HEK293 (cell line): ENCODE measurements at regions not wholly inside any gene's neighbourhood (a gene's known extent, or its start where the extent isn't known, plus 50 kb on each side); places are given as distances from the start of the nearest gene placed in this dataset.

Experiments
- CTCF ChIA-PET: fragments of 350-600 bp; formaldehyde crosslinking; extraction: SDS; loops from one replicate; lab custom pipeline; 2021; ENCODE audit warnings: antibody characterized with exemption; lab: Yijun Ruan, JAX
- POLR2A ChIA-PET: fragments of 300-600 bp; formaldehyde crosslinking; extraction: SDS; loops from one replicate; lab custom pipeline; 2020; ENCODE audit warnings: antibody characterized with exemption, inconsistent platforms; lab: Yijun Ruan, JAX
- H3K27ac ChIP-seq: fragments of 200-500 bp; sonication (Bioruptor generic); 2 replicates; pipeline ENCODE4 v1.5.1; 2014; ENCODE audit warnings: low read depth, low read length, control low read depth, inconsistent platforms; ENCODE audit errors: extremely low read depth
- H3K36me3 ChIP-seq, 2 experiments: fragments of 200-500 bp in 1 of 2; sonication (Bioruptor generic) in 1 of 2; 1 replicate in 1 of 2; 2 replicates in 1 of 2; pipeline ENCODE4 v1.5.1; 2014 to 2017; ENCODE audit warnings: inconsistent platforms in 2 of 2, low read length in 2 of 2; ENCODE audit not compliant: control insufficient read depth in 2 of 2, insufficient read depth in 1 of 2
- H3K4me1 ChIP-seq: fragments of 200-500 bp; sonication (Bioruptor generic); 2 replicates; pipeline ENCODE4 v1.5.1; 2014; ENCODE audit warnings: mild to moderate bottlenecking, low read length, inconsistent platforms; ENCODE audit not compliant: control insufficient read depth, insufficient read depth
- H3K4me3 ChIP-seq: 2 replicates; pipeline ENCODE4 v1.5.1; 2011; ENCODE audit warnings: low read depth, mild to moderate bottlenecking, control low read depth, low read length, moderate library complexity
- H3K9me3 ChIP-seq: fragments of 200-500 bp; sonication (Bioruptor generic); 2 replicates; pipeline ENCODE4 v1.5.1; 2014; ENCODE audit warnings: low read depth, low read length, inconsistent platforms; ENCODE audit not compliant: control insufficient read depth, insufficient read depth
- ATF2 ChIP-seq: fragments of 450-650 bp; formaldehyde crosslinking; IDR thresholded peaks from 2 replicates; pipeline ENCODE4 v1.5.1; 2016; ENCODE audit warnings: missing biosample characterization, missing genetic modification characterization, low read depth
- GLIS2 ChIP-seq: fragments of 450-650 bp; formaldehyde crosslinking; IDR thresholded peaks from 2 replicates; pipeline ENCODE4 v1.5.1; 2016; ENCODE audit warnings: missing biosample characterization, missing genetic modification characterization
- HIC1 ChIP-seq: fragments of 450-650 bp; formaldehyde crosslinking; IDR thresholded peaks from 2 replicates; pipeline ENCODE4 v1.5.1; 2016; ENCODE audit warnings: missing biosample characterization, missing genetic modification characterization
- KLF8 ChIP-seq: fragments of 450-650 bp; formaldehyde crosslinking; IDR thresholded peaks from 2 replicates; pipeline ENCODE4 v1.5.1; 2016; ENCODE audit warnings: missing biosample characterization, missing genetic modification characterization
- MZF1 ChIP-seq: fragments of 450-650 bp; formaldehyde crosslinking; IDR thresholded peaks from 2 replicates; pipeline ENCODE4 v1.5.1; 2017; ENCODE audit warnings: missing biosample characterization, missing genetic modification characterization, borderline replicate concordance
- YY2 ChIP-seq: fragments of 450-650 bp; formaldehyde crosslinking; IDR thresholded peaks from 2 replicates; pipeline ENCODE4 v1.5.1; 2016; ENCODE audit warnings: missing biosample characterization, missing genetic modification characterization
- ZEB2 ChIP-seq: fragments of 450-650 bp; formaldehyde crosslinking; IDR thresholded peaks from 2 replicates; pipeline ENCODE4 v1.5.1; 2016; ENCODE audit warnings: missing biosample characterization, missing genetic modification characterization
- ZNF10 ChIP-seq: fragments of 450-650 bp; formaldehyde crosslinking; IDR thresholded peaks from 2 replicates; pipeline ENCODE4 v1.5.1; 2017; ENCODE audit warnings: missing biosample characterization, missing genetic modification characterization
- ZNF138 ChIP-seq: fragments of 450-650 bp; formaldehyde crosslinking; IDR thresholded peaks from 2 replicates; pipeline ENCODE4 v1.5.1; 2016; ENCODE audit warnings: missing biosample characterization, missing genetic modification characterization, borderline replicate concordance
- ZNF148 ChIP-seq: fragments of 450-650 bp; formaldehyde crosslinking; IDR thresholded peaks from 2 replicates; pipeline ENCODE4 v1.5.0; 2017; ENCODE audit warnings: missing biosample characterization, missing genetic modification characterization, borderline replicate concordance
- ZNF19 ChIP-seq: fragments of 450-650 bp; formaldehyde crosslinking; IDR thresholded peaks from 2 replicates; pipeline ENCODE4; 2016; ENCODE audit warnings: missing biosample characterization, missing genetic modification characterization, low read depth
- ZNF239 ChIP-seq: fragments of 450-650 bp; formaldehyde crosslinking; IDR thresholded peaks from 2 replicates; pipeline ENCODE4 v1.5.1; 2016; ENCODE audit warnings: missing biosample characterization, missing genetic modification characterization
- ZNF266 ChIP-seq: fragments of 450-650 bp; formaldehyde crosslinking; IDR thresholded peaks from 2 replicates; pipeline ENCODE4 v1.5.1; 2016; ENCODE audit warnings: missing biosample characterization, missing genetic modification characterization, low read depth
- ZNF426 ChIP-seq: fragments of 450-650 bp; formaldehyde crosslinking; IDR thresholded peaks from 2 replicates; pipeline ENCODE4 v1.5.1; 2017; ENCODE audit warnings: missing biosample characterization, missing genetic modification characterization, mild to moderate bottlenecking, inconsistent platforms, moderate library complexity
- ZNF48 ChIP-seq: fragments of 450-650 bp; formaldehyde crosslinking; IDR thresholded peaks from 2 replicates; pipeline ENCODE4 v1.5.1; 2016; ENCODE audit warnings: missing biosample characterization, missing genetic modification characterization
- ZNF544 ChIP-seq: fragments of 450-650 bp; formaldehyde crosslinking; IDR thresholded peaks from 2 replicates; pipeline ENCODE4 v1.5.0; 2017; ENCODE audit warnings: missing biosample characterization, missing genetic modification characterization
- ZNF571 ChIP-seq: fragments of 450-650 bp; formaldehyde crosslinking; IDR thresholded peaks from 2 replicates; pipeline ENCODE4 v1.5.0; 2017; ENCODE audit warnings: missing biosample characterization, missing genetic modification characterization
- ZNF585B ChIP-seq: fragments of 450-650 bp; formaldehyde crosslinking; IDR thresholded peaks from 2 replicates; pipeline ENCODE4 v1.5.1; 2016; ENCODE audit warnings: missing biosample characterization, missing genetic modification characterization
- ZNF768 ChIP-seq: fragments of 450-650 bp; formaldehyde crosslinking; IDR thresholded peaks from 2 replicates; pipeline ENCODE4 v1.5.1; 2018; ENCODE audit warnings: missing biosample characterization, mild to moderate bottlenecking, missing genetic modification characterization
- ZNF830 ChIP-seq: fragments of 450-650 bp; IDR thresholded peaks from 2 replicates; pipeline ENCODE4 v1.5.0; 2018; ENCODE audit warnings: missing biosample characterization, missing genetic modification characterization, low read depth, mild to moderate bottlenecking, moderate library complexity
- ZNF843 ChIP-seq: fragments of 450-650 bp; formaldehyde crosslinking; IDR thresholded peaks from 2 replicates; pipeline ENCODE4 v1.5.1; 2016; ENCODE audit warnings: missing biosample characterization, missing genetic modification characterization
- ZSCAN5A ChIP-seq: fragments of 450-650 bp; formaldehyde crosslinking; IDR thresholded peaks from 2 replicates; pipeline ENCODE4 v1.5.1; 2016; ENCODE audit warnings: missing biosample characterization, missing genetic modification characterization

GRCh38 chr7:81883801-81884393 lies 114.0 kb upstream of the HGF start (continued):
- TF ChIP-seq ATF2 (tag by site-specific recombination) = no peak
- TF ChIP-seq ZNF843 (tag by site-specific recombination) = no peak

- Histone ChIP-seq H3K4me3 (no peak overlapping the region), H3K4me1 (no peaks in the 10 kb centered on the region), H3K27ac (no peak overlapping the region), H3K36me3 (no peaks in the 10 kb centered on the region), H3K9me3 (no peaks in the 10 kb centered on the region)
- ChIA-PET CTCF (no interaction called here), POLR2A (no interaction called here)
- TF ChIP-seq ZNF266 (no peak), ZNF48 (tag by site-specific recombination) (no peak), ZNF768 (tag by site-specific recombination) (no peak), ZNF544 (tag by site-specific recombination) (no peak), GLIS2 (no peak), ZNF239 (no peak), ZNF19 (tag by site-specific recombination) (no peak)
Observed at GRCh38 chr7:81882086-81882485, 112.2 kb upstream of the HGF start.

- CTCF ChIA-PET = interaction anchor here (0.7 kb wide), 1 partner anchor 20 kb away, joined by 4 read pairs; no protein-coding TSS in a partner anchor
- Histone ChIP-seq H3K36me3 (no peaks in the 10 kb centered on the region), H3K27ac (no peak overlapping the region), H3K9me3 (no peaks in the 10 kb centered on the region), H3K4me3 (no peak overlapping the region), H3K4me1 (no peaks in the 10 kb centered on the region)
- TF ChIP-seq ZSCAN5A (tag by site-specific recombination) (no peak), HIC1 (tag by site-specific recombination) (no peak), ZNF138 (no peak), ZNF426 (no peak), YY2 (tag by site-specific recombination) (no peak), ZEB2 (no peak), MZF1 (tag by site-specific recombination) (no peak), ZNF148 (no peak), ZNF571 (tag by site-specific recombination) (no peak), ZNF830 (tag by site-specific recombination) (no peak), ZNF10 (tag by site-specific recombination) (no peak), ZNF585B (tag by site-specific recombination) (no peak), KLF8 (tag by site-specific recombination) (no peak)
- POLR2A ChIA-PET = no interaction called here
Observed at GRCh38 chr7:81877890-81878289, 108.0 kb upstream of the HGF start.
